NT2/D1 (cell line): ENCODE measurements at regions not wholly inside any gene's neighbourhood (a gene's known extent, or its start where the extent isn't known, plus 50 kb on each side); places are given as distances from the start of the nearest gene placed in this dataset.

Source experiments
- SUZ12 ChIP-seq: IDR thresholded peaks from 2 replicates; pipeline ENCODE4 v1.6.1; 2011; ENCODE audit not compliant: insufficient read length, insufficient read depth; ENCODE audit errors: extremely low read depth
- YY1 ChIP-seq: IDR thresholded peaks from 2 replicates; pipeline ENCODE4 v1.6.1; 2011; ENCODE audit not compliant: insufficient read length, insufficient read depth
- ZNF274 ChIP-seq: IDR thresholded peaks from 2 replicates; pipeline ENCODE4 v1.6.1; 2011; ENCODE audit warnings: mild to moderate bottlenecking, low read depth, low read length

DNA sequence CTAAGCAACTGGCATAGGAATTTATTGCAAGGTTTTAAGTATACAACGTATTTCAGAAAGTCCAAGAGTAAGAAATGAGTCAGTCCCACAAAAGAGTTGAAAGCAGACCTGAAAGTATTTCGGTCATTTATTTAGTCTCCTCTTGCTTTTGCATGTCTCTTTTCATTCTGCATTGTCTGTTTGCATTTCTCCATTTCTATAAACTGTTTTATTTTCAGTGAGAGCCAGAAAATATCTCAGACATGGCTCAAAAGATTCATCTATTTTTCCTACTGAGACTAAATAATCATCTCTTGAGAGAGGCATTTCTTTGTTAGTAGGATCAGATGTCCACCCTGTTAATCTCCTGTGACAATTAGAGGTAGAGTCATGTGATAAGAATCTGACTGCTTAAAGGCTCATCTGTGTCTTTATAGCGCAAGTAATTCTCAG lies 219.1 kb upstream of the CCDC179 start:
- TF ChIP-seq ZNF274, result no peak
- TF ChIP-seq YY1, result no peak
- no peak for TF ChIP-seq SUZ12
